ENCODE measurements at regions not wholly inside any gene's neighbourhood (a gene's known extent, or its start where the extent isn't known, plus 50 kb on each side); places are given as distances from the start of the nearest gene placed in this dataset.

DNA sequence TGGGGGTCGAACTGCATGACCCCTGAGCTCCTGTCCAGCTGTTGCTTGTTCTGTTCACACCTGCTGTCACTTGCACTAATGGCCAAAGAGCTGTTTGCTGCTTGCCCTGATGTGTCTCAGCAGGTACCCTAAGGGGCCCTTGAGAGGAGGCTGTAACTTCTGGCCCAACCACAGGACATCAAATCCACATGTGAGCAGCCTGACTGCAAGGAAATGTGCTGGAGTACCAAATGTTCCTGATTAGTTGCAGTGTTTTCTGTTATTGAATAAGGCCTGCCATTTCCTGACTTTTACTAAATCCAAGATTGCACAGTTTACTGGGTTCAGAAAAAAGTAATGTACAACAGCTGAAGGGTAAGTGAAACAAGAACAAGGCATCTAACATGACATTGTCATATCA lies 91.7 kb upstream of the IL6 start:
- no peaks in the 10 kb centered on the region for H3K4me1 ChIP-seq (ENCODE audit: insufficient read depth)
- no peak overlapping the region for H3K4me3 ChIP-seq
- no peak for TF ChIP-seq EP300 (IDR thresholded peaks at IDR 0.05)
- no peak for TF ChIP-seq POLR2A (IDR thresholded peaks at IDR 0.05)
- TF ChIP-seq, protein P1, sequence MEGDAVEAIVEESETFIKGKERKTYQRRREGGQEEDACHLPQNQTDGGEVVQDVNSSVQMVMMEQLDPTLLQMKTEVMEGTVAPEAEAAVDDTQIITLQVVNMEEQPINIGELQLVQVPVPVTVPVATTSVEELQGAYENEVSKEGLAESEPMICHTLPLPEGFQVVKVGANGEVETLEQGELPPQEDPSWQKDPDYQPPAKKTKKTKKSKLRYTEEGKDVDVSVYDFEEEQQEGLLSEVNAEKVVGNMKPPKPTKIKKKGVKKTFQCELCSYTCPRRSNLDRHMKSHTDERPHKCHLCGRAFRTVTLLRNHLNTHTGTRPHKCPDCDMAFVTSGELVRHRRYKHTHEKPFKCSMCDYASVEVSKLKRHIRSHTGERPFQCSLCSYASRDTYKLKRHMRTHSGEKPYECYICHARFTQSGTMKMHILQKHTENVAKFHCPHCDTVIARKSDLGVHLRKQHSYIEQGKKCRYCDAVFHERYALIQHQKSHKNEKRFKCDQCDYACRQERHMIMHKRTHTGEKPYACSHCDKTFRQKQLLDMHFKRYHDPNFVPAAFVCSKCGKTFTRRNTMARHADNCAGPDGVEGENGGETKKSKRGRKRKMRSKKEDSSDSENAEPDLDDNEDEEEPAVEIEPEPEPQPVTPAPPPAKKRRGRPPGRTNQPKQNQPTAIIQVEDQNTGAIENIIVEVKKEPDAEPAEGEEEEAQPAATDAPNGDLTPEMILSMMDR (IDR thresholded peaks at IDR 0.05), result no peak
- intact Hi-C loops (cut with DNase I), result no loop called here
- no peaks in the 10 kb centered on the region for H3K27me3 ChIP-seq
- H3K9me3 ChIP-seq, result no peaks in the 10 kb centered on the region
- no peaks in the 10 kb centered on the region for H3K36me3 ChIP-seq
- no peak overlapping the region for H3K27ac ChIP-seq
- DNase-seq, result no peak
- 56 to 70% (median 67%) methylated on average over 1 of the region's 1 CpG for WGBS, 3 donors

DNA sequence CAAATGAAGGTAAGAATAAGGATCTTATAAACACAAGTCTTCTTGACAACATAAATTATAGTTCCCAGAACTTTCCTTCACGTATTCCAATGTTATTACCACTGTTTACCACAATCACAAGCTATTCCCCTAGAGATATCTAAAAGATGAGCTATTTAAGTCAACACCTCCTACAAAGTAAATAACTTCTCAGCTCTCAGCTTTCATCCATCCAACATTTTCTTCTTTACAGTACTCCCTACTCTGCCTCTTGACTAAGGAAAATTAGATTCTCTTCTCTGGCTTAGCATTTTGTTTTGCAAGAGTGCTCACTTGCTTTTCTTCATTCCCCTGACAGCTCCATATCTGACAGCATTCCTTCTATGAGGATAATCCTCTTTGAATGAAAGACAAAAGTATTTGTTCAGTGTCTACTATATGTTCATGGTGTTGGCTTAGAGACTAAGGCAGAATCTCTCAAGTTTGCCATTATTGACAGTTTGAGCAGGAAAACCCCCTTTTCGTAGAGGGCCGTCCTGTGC lies 93.0 kb upstream of the IL6 start:
- Histone ChIP-seq H3K27me3 (no peaks in the 10 kb centered on the region), H3K4me3 (no peak overlapping the region), H3K36me3 (no peaks in the 10 kb centered on the region), H3K27ac (no peak overlapping the region), H3K9me3 (no peaks in the 10 kb centered on the region), H3K4me1 (ENCODE audit: insufficient read depth) (no peaks in the 10 kb centered on the region)
- intact Hi-C loops (cut with DNase I), result no loop called here
- WGBS, 3 donors, result 55 to 64% (median 58%) methylated on average over 3 of the region's 3 CpGs
- TF ChIP-seq, protein P1 (IDR thresholded peaks at IDR 0.05), result no peak
- TF ChIP-seq POLR2A (IDR thresholded peaks at IDR 0.05), result no peak
- no peak for TF ChIP-seq EP300 (IDR thresholded peaks at IDR 0.05)
- DNase-seq, result no peak

DNA sequence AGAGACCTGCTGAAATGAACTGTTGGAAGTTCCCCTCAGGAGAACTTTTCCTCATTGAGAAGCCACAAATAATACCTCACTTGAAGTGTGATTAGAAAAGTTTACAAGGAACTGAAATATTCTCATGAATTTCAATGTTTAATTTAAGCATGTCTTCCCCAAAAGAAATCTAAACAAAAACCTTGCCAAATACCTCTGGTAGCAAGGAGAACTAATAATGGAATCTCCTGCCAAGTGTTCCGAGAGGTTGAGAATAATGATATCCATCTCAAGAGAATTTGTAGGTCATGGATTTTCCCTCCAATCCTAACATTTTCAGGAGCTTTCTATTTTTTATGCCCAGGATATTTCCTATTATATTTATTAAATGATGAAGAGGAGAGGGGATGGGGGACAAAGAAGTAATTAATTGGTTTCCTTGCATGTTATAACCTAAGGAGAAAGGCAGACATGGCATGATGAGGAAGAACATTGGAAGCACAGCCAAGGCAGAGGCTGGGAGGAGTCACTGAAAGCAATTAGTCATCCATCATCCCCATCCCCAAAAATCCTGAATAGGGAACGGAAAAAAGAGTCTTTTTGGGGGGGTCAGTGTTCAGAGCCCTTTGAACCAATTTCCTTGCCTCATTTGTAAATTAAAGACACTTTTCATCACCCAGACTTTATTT lies 93.6 kb upstream of the IL6 start:
- no peaks in the 10 kb centered on the region for H3K27me3 ChIP-seq
- no peaks in the 10 kb centered on the region for H3K9me3 ChIP-seq
- no peaks in the 10 kb centered on the region for H3K36me3 ChIP-seq
- H3K27ac ChIP-seq, result no peak overlapping the region
- WGBS, 3 donors, result 11 to 14% (median 13%) methylated on average over 2 of the region's 2 CpGs
- intact Hi-C loops (cut with DNase I), result no loop called here
- no peak for DNase-seq
- H3K4me1 ChIP-seq (ENCODE audit: insufficient read depth), result no peaks in the 10 kb centered on the region
- TF ChIP-seq POLR2A (IDR thresholded peaks at IDR 0.05) (no peak), EP300 (IDR thresholded peaks at IDR 0.05) (no peak)
- TF ChIP-seq, protein P1 (IDR thresholded peaks at IDR 0.05), result no peak
- H3K4me3 ChIP-seq, result no peak overlapping the region

DNA sequence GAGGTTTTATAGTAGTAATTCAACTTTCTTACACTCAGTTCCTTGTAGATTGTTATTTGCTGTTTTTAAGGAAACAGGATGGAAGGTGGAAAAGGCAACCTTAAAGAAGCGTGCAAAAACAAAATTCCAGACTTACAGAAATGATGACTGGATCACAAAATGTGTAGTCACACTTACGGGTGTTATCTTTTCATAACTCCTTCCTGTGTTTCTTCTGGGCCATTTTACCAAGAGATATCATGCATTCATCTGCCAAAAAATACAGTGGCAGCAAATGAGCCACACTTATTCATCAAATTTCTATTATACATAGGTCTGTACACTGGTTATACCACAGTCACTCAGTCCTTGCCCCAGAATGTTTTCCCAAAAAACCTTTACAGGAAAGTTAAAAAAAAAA lies 94.3 kb upstream of the IL6 start:
- TF ChIP-seq POLR2A (IDR thresholded peaks at IDR 0.05), result no peak
- TF ChIP-seq EP300 (IDR thresholded peaks at IDR 0.05), result no peak
- TF ChIP-seq, protein P1 (IDR thresholded peaks at IDR 0.05), result no peak
- Histone ChIP-seq H3K4me3 (no peak overlapping the region), H3K27ac (no peak overlapping the region), H3K9me3 (no peaks in the 10 kb centered on the region), H3K36me3 (no peaks in the 10 kb centered on the region), H3K4me1 (ENCODE audit: insufficient read depth) (no peaks in the 10 kb centered on the region), H3K27me3 (no peaks in the 10 kb centered on the region)
- 59 to 60% (median 59%) methylated on average over 2 of the region's 2 CpGs for WGBS, 3 donors
- intact Hi-C loops (cut with DNase I), result no loop called here
- DNase-seq, result no peak

All from ovary (tissue), 7 donors.